T-cell (primary cell): ENCODE measurements at regions not wholly inside any gene's neighbourhood (a gene's known extent, or its start where the extent isn't known, plus 50 kb on each side); places are given as distances from the start of the nearest gene placed in this dataset.

ENCODE experiments used
- ATAC-seq, 4 experiments: fragments of 200-7000 bp in 3 of 4; fragments of 150-1000 bp in 1 of 4; cut with Tn5 transposase; replicated peaks in 1 of 4; 1 replicate in 3 of 4; 2 replicates in 1 of 4; pipeline ENCODE4 v1.10.0; 2021; ENCODE audit warnings: moderate library complexity in 3 of 4, mild to moderate bottlenecking in 2 of 4, moderate number of reproducible peaks in 1 of 4
- CTCF ChIA-PET, 2 donors: fragments of 300-600 bp; sonication (Branson Sonifier 250); formaldehyde crosslinking; loops; one replicate each; lab custom pipeline; 2022; ENCODE audit warnings: antibody characterized with exemption in 2 of 2; lab: Charles Lee
- POLR2A ChIA-PET, 2 donors: fragments of 300-600 bp; sonication (Branson Sonifier 250); formaldehyde crosslinking; loops; one replicate each; lab custom pipeline; 2022; ENCODE audit warnings: antibody characterized with exemption in 2 of 2; lab: Charles Lee
- DNase-seq, 35 experiments: peaks; one replicate each; pipeline versions ENCODE4 v3.0.0 to v3.0.0-alpha.2; 2013 to 2023
- H3K27ac ChIP-seq: one replicate; pipeline ENCODE4 v1.5.1; 2013; ENCODE audit warnings: low read length
- H3K27me3 ChIP-seq, 2 experiments: replicated peaks in 1 of 2; 1 replicate in 1 of 2; 2 replicates in 1 of 2; pipeline versions ENCODE4 v1.6.1 to v1.7.0; 2013; ENCODE audit warnings: low read length in 1 of 2, mixed read lengths in 1 of 2; ENCODE audit not compliant: control insufficient read depth in 2 of 2, insufficient read depth in 2 of 2; ENCODE audit errors: extremely low read depth in 1 of 2
- H3K36me3 ChIP-seq, 2 donors: 1 replicate in 1 of 2; 2 replicates in 1 of 2; pipeline versions ENCODE4 v1.6.1 to v1.7.0; 2013; ENCODE audit warnings: low read length in 1 of 2; ENCODE audit not compliant: control insufficient read depth in 2 of 2, insufficient read depth in 1 of 2; ENCODE audit errors: extremely low read depth in 1 of 2
- H3K4me1 ChIP-seq, 2 experiments: 1 replicate in 1 of 2; 2 replicates in 1 of 2; pipeline versions ENCODE4 v1.6.1 to v1.7.0; 2013; ENCODE audit warnings: low read length in 2 of 2, mixed read lengths in 1 of 2; ENCODE audit not compliant: insufficient read depth in 2 of 2, control insufficient read depth in 1 of 2; ENCODE audit errors: extremely low read depth in 1 of 2
- H3K4me3 ChIP-seq, 2 donors: 1 replicate in 1 of 2; 2 replicates in 1 of 2; pipeline versions ENCODE4 v1.5.1 to v1.7.0; 2013; ENCODE audit warnings: mild to moderate bottlenecking in 2 of 2, low read length in 1 of 2, moderate library complexity in 1 of 2; ENCODE audit not compliant: control insufficient read depth in 1 of 2; ENCODE audit errors: extremely low read depth in 1 of 2
- H3K9me3 ChIP-seq: 2 replicates; pipeline ENCODE4 v1.7.0; 2013
- H3K27ac Mint-ChIP-seq, 2 donors: one replicate each; pipeline ENCODE4 v1.8.0; 2020 to 2021; ENCODE audit warnings: mild to moderate bottlenecking in 2 of 2, mixed read lengths in 2 of 2
- H3K27me3 Mint-ChIP-seq, 2 donors: one replicate each; pipeline ENCODE4 v1.8.0; 2021 to 2022; ENCODE audit warnings: mixed read lengths in 2 of 2
- H3K36me3 Mint-ChIP-seq: one replicate; pipeline ENCODE4 v1.8.0; 2021; ENCODE audit warnings: mixed read lengths
- H3K4me1 Mint-ChIP-seq, 3 donors: one replicate each; pipeline ENCODE4 v1.8.0; 2020 to 2022; ENCODE audit warnings: mixed read lengths in 3 of 3, mild to moderate bottlenecking in 1 of 3
- H3K4me3 Mint-ChIP-seq, 3 donors: one replicate each; pipeline ENCODE4 v1.8.0; 2020 to 2022; ENCODE audit warnings: mild to moderate bottlenecking in 3 of 3, mixed read lengths in 3 of 3, moderate library complexity in 3 of 3
- H3K9me3 Mint-ChIP-seq, 3 donors: one replicate each; pipeline ENCODE4 v1.8.0; 2020 to 2022; ENCODE audit warnings: mixed read lengths in 3 of 3
- WGBS: methylation state at CpG from one replicate; pipeline ENCODE4 v1.1.5; 2013; ENCODE audit warnings: missing lambda C conversion rate; ENCODE audit not compliant: insufficient coverage; 5-methylcytosine and 5-hydroxymethylcytosine counted together

- peaks cover 35 to 48% of the 10 kb centered on the region in 2 donors for H3K27me3 Mint-ChIP-seq
- Histone ChIP-seq H3K9me3 (no peaks in the 10 kb centered on the region), H3K4me3 (no peak overlapping the region), H3K27ac (no peak overlapping the region), H3K4me1 (no peaks in the 10 kb centered on the region), H3K27me3 (peaks cover 0 to 7% of the 10 kb centered on the region in 2 experiments), H3K36me3 (no peaks in the 10 kb centered on the region)
- POLR2A ChIA-PET: no interaction called here
- peaks cover 5 to 20% (median 10%) of the 10 kb centered on the region in 3 donors for H3K9me3 Mint-ChIP-seq
- CTCF ChIA-PET: no interaction called here
- 78% methylated on average over 3 of the region's 3 CpGs for WGBS
- no peak overlapping the region for H3K4me3 Mint-ChIP-seq
- no peaks in the 10 kb centered on the region for H3K36me3 Mint-ChIP-seq
- H3K4me1 Mint-ChIP-seq: no peaks in the 10 kb centered on the region
- ATAC-seq (no peak), DNase-seq (no peak)
- no peak overlapping the region for H3K27ac Mint-ChIP-seq
Observed at GRCh38 chr4:183848805-183849204, 56.3 kb upstream of the STOX2 start.

GRCh38 chr4:183852910-183853547 lies 52.1 kb upstream of the STOX2 start:
- no peaks in the 10 kb centered on the region for H3K36me3 ChIP-seq
- H3K4me3 ChIP-seq: no peak overlapping the region
- no peaks in the 10 kb centered on the region for H3K4me1 ChIP-seq
- 88% methylated on average over 4 of the region's 10 CpGs for WGBS
- H3K9me3 ChIP-seq: no peaks in the 10 kb centered on the region
- Mint-ChIP-seq H3K4me1 (no peaks in the 10 kb centered on the region), H3K9me3 (no peaks in the 10 kb centered on the region), H3K27ac (no peak overlapping the region), H3K4me3 (no peak overlapping the region), H3K27me3 (peaks cover 28% of the 10 kb centered on the region in 2 donors), H3K36me3 (no peaks in the 10 kb centered on the region)
- H3K27ac ChIP-seq: no peak overlapping the region
- DNase-seq: no peak
- ChIA-PET POLR2A (no interaction called here), CTCF (no interaction called here)
- peaks cover 0 to 22% of the 10 kb centered on the region in 2 experiments for H3K27me3 ChIP-seq
- no peak for ATAC-seq

DNA sequence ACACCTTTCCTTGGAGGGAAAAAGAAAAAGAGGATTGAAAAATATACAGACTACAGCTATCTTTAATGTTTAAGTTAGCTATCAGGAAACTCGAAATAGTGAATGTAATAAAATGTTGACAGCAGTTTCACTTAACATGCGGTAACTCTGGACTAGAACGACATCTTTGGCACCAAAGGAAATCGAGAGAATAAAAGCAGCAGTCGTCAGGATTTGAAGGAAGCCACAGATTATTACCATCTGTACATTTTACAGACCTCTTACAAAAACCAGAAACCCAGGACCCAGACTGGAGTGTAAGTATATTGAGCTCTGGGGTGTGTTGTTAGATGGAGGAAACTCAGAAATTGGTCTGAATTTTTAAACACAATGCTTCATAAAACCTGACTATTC lies 51.6 kb upstream of the STOX2 start:
- ChIA-PET CTCF (no interaction called here), POLR2A (no interaction called here)
- H3K27me3 ChIP-seq: peaks cover 0 to 25% of the 10 kb centered on the region in 2 experiments
- H3K27ac Mint-ChIP-seq: no peak overlapping the region
- H3K36me3 ChIP-seq: no peaks in the 10 kb centered on the region
- no peaks in the 10 kb centered on the region for H3K9me3 Mint-ChIP-seq
- H3K9me3 ChIP-seq: no peaks in the 10 kb centered on the region
- ATAC-seq: no peak
- H3K27me3 Mint-ChIP-seq: peaks cover 29% of the 10 kb centered on the region in 2 donors
- no peaks in the 10 kb centered on the region for H3K4me1 Mint-ChIP-seq
- no peak for DNase-seq
- no peak overlapping the region for H3K4me3 ChIP-seq
- H3K4me1 ChIP-seq: no peaks in the 10 kb centered on the region
- no peaks in the 10 kb centered on the region for H3K36me3 Mint-ChIP-seq
- no peak overlapping the region for H3K27ac ChIP-seq
- H3K4me3 Mint-ChIP-seq: no peak overlapping the region
- WGBS: no CpG with 5 or more reads among the region's 5 CpGs
